HL-60 (cell line): ENCODE measurements at regions not wholly inside any gene's neighbourhood (a gene's known extent, or its start where the extent isn't known, plus 50 kb on each side); places are given as distances from the start of the nearest gene placed in this dataset.

Experiments
- DNase-seq, 2 experiments: peaks; one replicate each; pipeline ENCODE4 v3.0.0-alpha.2; 2010 to 2020; ENCODE audit warnings: low read depth in 1 of 2, low spot score in 1 of 2
- H3K27ac ChIP-seq: fragments of 250-450 bp; sonication (Bioruptor Pico); replicated peaks from 2 replicates; pipeline ENCODE4 v1.5.1; 2020; ENCODE audit warnings: mild to moderate bottlenecking, moderate library complexity
- H3K27me3 ChIP-seq: fragments of 250-450 bp; sonication (Bioruptor Pico); 2 replicates; pipeline ENCODE4 v1.5.1; 2021; ENCODE audit warnings: mild to moderate bottlenecking, moderate library complexity; ENCODE audit not compliant: insufficient read depth, poor library complexity, severe bottlenecking
- H3K4me3 ChIP-seq: replicated peaks from 2 replicates; pipeline ENCODE4 v1.5.1; 2011; ENCODE audit warnings: mild to moderate bottlenecking, control low read depth, low read length; ENCODE audit not compliant: insufficient read depth
- GABPA ChIP-seq: IDR thresholded peaks from 2 replicates; pipeline ENCODE4 v1.6.1; 2012; ENCODE audit warnings: low read depth
- POLR2AphosphoS5 ChIP-seq: IDR thresholded peaks from 2 replicates; pipeline ENCODE4 v1.6.1; 2012; ENCODE audit warnings: low read depth
- SPI1 ChIP-seq: IDR thresholded peaks from 2 replicates; pipeline ENCODE4 v1.6.1; 2012; ENCODE audit warnings: low read depth, mild to moderate bottlenecking, borderline replicate concordance
- TF ChIP-seq, protein P1 (sequence below): IDR thresholded peaks from 2 replicates; pipeline ENCODE4 v1.6.1; 2012; ENCODE audit warnings: low read depth; ENCODE audit not compliant: insufficient replicate concordance
- TF ChIP-seq, protein P2 (sequence below): IDR thresholded peaks from one replicate; pipeline ENCODE4 v1.5.1; 2011; ENCODE audit warnings: low read length, control low read depth, inconsistent platforms; ENCODE audit not compliant: insufficient read depth

DNA sequence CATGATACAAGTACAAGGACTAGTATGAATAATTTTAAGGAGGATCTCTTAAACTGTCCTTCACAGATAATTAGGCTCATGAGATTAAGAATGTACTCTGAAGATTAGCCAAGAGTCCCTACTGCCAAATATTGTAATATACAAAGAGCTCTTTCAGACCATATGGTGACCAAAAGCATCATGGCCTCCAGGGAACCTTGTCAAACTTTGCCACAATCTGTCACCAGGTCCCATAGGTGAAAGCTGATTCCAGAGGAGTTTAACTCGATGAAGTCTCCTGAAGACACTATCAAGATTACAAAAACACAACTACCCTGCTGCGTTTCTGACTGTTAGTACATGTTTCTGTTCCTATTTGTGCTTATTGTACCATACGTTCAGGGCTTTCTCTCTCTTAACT, 395.4 kb upstream of the ITGA1 start:
- Histone ChIP-seq H3K27me3 (no peaks in the 10 kb centered on the region), H3K27ac (no peak overlapping the region), H3K4me3 (no peak overlapping the region)
- no peak for DNase-seq
- no peak for TF ChIP-seq POLR2AphosphoS5
- TF ChIP-seq, protein P1, sequence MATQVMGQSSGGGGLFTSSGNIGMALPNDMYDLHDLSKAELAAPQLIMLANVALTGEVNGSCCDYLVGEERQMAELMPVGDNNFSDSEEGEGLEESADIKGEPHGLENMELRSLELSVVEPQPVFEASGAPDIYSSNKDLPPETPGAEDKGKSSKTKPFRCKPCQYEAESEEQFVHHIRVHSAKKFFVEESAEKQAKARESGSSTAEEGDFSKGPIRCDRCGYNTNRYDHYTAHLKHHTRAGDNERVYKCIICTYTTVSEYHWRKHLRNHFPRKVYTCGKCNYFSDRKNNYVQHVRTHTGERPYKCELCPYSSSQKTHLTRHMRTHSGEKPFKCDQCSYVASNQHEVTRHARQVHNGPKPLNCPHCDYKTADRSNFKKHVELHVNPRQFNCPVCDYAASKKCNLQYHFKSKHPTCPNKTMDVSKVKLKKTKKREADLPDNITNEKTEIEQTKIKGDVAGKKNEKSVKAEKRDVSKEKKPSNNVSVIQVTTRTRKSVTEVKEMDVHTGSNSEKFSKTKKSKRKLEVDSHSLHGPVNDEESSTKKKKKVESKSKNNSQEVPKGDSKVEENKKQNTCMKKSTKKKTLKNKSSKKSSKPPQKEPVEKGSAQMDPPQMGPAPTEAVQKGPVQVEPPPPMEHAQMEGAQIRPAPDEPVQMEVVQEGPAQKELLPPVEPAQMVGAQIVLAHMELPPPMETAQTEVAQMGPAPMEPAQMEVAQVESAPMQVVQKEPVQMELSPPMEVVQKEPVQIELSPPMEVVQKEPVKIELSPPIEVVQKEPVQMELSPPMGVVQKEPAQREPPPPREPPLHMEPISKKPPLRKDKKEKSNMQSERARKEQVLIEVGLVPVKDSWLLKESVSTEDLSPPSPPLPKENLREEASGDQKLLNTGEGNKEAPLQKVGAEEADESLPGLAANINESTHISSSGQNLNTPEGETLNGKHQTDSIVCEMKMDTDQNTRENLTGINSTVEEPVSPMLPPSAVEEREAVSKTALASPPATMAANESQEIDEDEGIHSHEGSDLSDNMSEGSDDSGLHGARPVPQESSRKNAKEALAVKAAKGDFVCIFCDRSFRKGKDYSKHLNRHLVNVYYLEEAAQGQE, result no peak
- TF ChIP-seq SPI1, result no peak
- TF ChIP-seq GABPA, result no peak
- TF ChIP-seq, protein P2, sequence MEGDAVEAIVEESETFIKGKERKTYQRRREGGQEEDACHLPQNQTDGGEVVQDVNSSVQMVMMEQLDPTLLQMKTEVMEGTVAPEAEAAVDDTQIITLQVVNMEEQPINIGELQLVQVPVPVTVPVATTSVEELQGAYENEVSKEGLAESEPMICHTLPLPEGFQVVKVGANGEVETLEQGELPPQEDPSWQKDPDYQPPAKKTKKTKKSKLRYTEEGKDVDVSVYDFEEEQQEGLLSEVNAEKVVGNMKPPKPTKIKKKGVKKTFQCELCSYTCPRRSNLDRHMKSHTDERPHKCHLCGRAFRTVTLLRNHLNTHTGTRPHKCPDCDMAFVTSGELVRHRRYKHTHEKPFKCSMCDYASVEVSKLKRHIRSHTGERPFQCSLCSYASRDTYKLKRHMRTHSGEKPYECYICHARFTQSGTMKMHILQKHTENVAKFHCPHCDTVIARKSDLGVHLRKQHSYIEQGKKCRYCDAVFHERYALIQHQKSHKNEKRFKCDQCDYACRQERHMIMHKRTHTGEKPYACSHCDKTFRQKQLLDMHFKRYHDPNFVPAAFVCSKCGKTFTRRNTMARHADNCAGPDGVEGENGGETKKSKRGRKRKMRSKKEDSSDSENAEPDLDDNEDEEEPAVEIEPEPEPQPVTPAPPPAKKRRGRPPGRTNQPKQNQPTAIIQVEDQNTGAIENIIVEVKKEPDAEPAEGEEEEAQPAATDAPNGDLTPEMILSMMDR, result no peak

GRCh38 chr5:52409835-52410234, 377.9 kb upstream of the ITGA1 start:
- Histone ChIP-seq H3K27ac (no peak overlapping the region), H3K27me3 (no peaks in the 10 kb centered on the region), H3K4me3 (no peak overlapping the region)
- no peak for DNase-seq
- TF ChIP-seq SPI1 (no peak), POLR2AphosphoS5 (no peak), GABPA (no peak)
- TF ChIP-seq, protein P1, result no peak
- TF ChIP-seq, protein P2, result no peak

DNA sequence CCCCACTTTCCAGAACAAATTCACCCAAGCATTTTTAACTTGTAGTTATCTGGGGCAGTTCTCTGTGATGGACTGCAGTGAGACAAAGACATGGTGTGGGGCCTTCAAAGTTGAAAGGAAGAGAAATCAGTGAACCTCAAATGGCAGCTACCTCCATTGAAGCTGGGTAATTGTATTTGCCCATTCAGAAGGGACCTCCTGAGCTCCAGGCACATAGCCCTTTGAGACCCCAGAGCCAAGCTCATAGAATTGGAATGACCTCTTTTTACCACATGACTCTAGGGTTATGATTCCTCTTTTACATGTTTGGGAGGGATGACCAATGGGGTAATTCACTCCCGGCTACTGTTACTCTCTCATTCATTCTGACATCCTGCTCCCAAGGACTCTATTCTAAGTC, 368.4 kb upstream of the ITGA1 start:
- Histone ChIP-seq H3K27ac (no peak overlapping the region), H3K4me3 (no peak overlapping the region)
- TF ChIP-seq SPI1, result no peak
- TF ChIP-seq, protein P2, result no peak
- TF ChIP-seq GABPA, result no peak
- TF ChIP-seq, protein P1, result no peak
- TF ChIP-seq POLR2AphosphoS5, result no peak

More for the DNA sequence above, 368.4 kb upstream of the ITGA1 start:
- H3K27me3 ChIP-seq, result no peaks in the 10 kb centered on the region
- DNase-seq, result no peak
